K562 (cell line): ENCODE measurements at regions not wholly inside any gene's neighbourhood (a gene's known extent, or its start where the extent isn't known, plus 50 kb on each side); places are given as distances from the start of the nearest gene placed in this dataset.

Source experiments
- ATAC-seq: fragments of 200-7000 bp; cut with Tn5 transposase; 3 replicates; pipeline ENCODE4 v1.9.1; 2020; ENCODE audit warnings: moderate library complexity
- BruUV-seq: library from RNA; stranded (reverse); fragments of 400-500 nt; replicated peaks from 2 replicates; lab custom pipeline; 2021; lab: Mats Ljungman, UMichigan
- CTCF ChIA-PET: fragments of 300-600 bp; formaldehyde crosslinking; extraction: SDS; loops from one replicate; lab custom pipeline; 2021; ENCODE audit warnings: low intra/inter-chr PET ratio; lab: Yijun Ruan, JAX
- POLR2A ChIA-PET: fragments of 300-600, 350-650 bp; sonication (Branson Sonifier 250); formaldehyde crosslinking; extraction: SDS; loops from one replicate; lab custom pipeline; 2021; ENCODE audit warnings: antibody characterized with exemption, inconsistent platforms; lab: Yijun Ruan, JAX
- DNase-seq, 4 experiments: peaks; one replicate each; pipeline versions ENCODE4 v3.0.0 to v3.0.0-alpha.2; 2011 to 2018; ENCODE audit warnings: low spot score in 3 of 4, mixed read lengths in 3 of 4; ENCODE audit errors: extremely low read depth in 1 of 4
- FAIRE-seq: peaks from 2 replicates; lab custom pipeline; 2011; peaks lifted over from hg19 to GRCh38; lab: Jason Lieb, UNC
- H2AFZ ChIP-seq: 2 replicates; pipeline ENCODE4 v1.6.0; 2011; ENCODE audit warnings: low read depth, low read length, control low read depth, inconsistent platforms
- H3K27ac ChIP-seq: fragments of 200-600 bp; 3 replicates; pipeline ENCODE4 v1.8.0; 2011; ENCODE audit warnings: low read depth, mild to moderate bottlenecking, control low read depth, inconsistent platforms, low read length, moderate library complexity, mixed read lengths; ENCODE audit errors: extremely low read depth
- H3K27me3 ChIP-seq, 2 experiments: fragments of 300-600 bp in 1 of 2; 2 replicates in 1 of 2; 3 replicates in 1 of 2; pipeline versions ENCODE4 v1.6.0 to v1.8.0; 2011; ENCODE audit warnings: inconsistent platforms in 2 of 2, low read length in 2 of 2, mild to moderate bottlenecking in 1 of 2, mixed read lengths in 1 of 2, moderate library complexity in 1 of 2; ENCODE audit not compliant: control insufficient read depth in 2 of 2, insufficient read depth in 2 of 2
- H3K36me3 ChIP-seq: fragments of 300-600 bp; 3 replicates; pipeline ENCODE4 v1.8.0; 2011; ENCODE audit warnings: mild to moderate bottlenecking, low read length, inconsistent platforms; ENCODE audit not compliant: control insufficient read depth, insufficient read depth
- H3K4me1 ChIP-seq, 2 experiments: fragments of 200-600 bp in 1 of 2; replicated peaks in 1 of 2; 2 replicates in 1 of 2; 3 replicates in 1 of 2; pipeline versions ENCODE4 v1.5.1 to v1.8.0; 2011; ENCODE audit warnings: inconsistent platforms in 2 of 2, low read length in 2 of 2, mild to moderate bottlenecking in 1 of 2, mixed read lengths in 1 of 2, moderate library complexity in 1 of 2; ENCODE audit not compliant: control insufficient read depth in 2 of 2, insufficient read depth in 2 of 2
- H3K4me2 ChIP-seq: 2 replicates; pipeline ENCODE4 v1.6.1; 2011; ENCODE audit warnings: low read length, control low read depth, inconsistent platforms, mixed read lengths; ENCODE audit not compliant: insufficient read depth
- H3K4me3 ChIP-seq: fragments of 200-600 bp; sonication (generic), shearing (Covaris generic); 2 replicates; pipeline ENCODE4 v1.5.1; 2016; ENCODE audit warnings: control low read depth, inconsistent platforms
- H3K79me2 ChIP-seq: fragments of 200-600 bp; 3 replicates; pipeline ENCODE4 v1.8.0; 2011; ENCODE audit warnings: low read length, inconsistent platforms; ENCODE audit not compliant: control insufficient read depth, insufficient read depth
- H3K9ac ChIP-seq, 2 experiments: 2 replicates each; pipeline versions ENCODE4 v1.6.0 to v1.6.1; 2011; ENCODE audit warnings: low read depth in 2 of 2, low read length in 2 of 2, control low read depth in 1 of 2, inconsistent platforms in 1 of 2, mild to moderate bottlenecking in 1 of 2, mixed read lengths in 1 of 2; ENCODE audit not compliant: insufficient read depth in 1 of 2
- H3K9me1 ChIP-seq: one replicate; pipeline ENCODE4 v1.6.0; 2011; ENCODE audit warnings: inconsistent platforms, mild to moderate bottlenecking, low read length, moderate library complexity; ENCODE audit not compliant: control insufficient read depth, insufficient read depth
- H3K9me3 ChIP-seq: replicated peaks from 2 replicates; pipeline ENCODE4 v1.5.1; 2011; ENCODE audit warnings: low read depth, low read length, inconsistent platforms; ENCODE audit not compliant: control insufficient read depth, insufficient read depth
- H4K20me1 ChIP-seq: replicated peaks from 2 replicates; pipeline ENCODE4 v1.6.1; 2011; ENCODE audit warnings: low read length, inconsistent platforms, mixed read lengths; ENCODE audit not compliant: control insufficient read depth, insufficient read depth
- ARID3A ChIP-seq: IDR thresholded peaks from 2 replicates; pipeline ENCODE4 v1.6.1; 2012; ENCODE audit warnings: low read depth, low read length, improper control_type of control experiment, borderline replicate concordance
- ATF1 ChIP-seq, 2 experiments: fragments of 450-650 bp in 1 of 2; IDR thresholded peaks; 2 replicates each; pipeline ENCODE4 v1.6.1; 2016; ENCODE audit warnings: missing compliant biosample characterization in 1 of 2, missing genetic modification characterization in 1 of 2
- CBFB ChIP-seq: sonication (generic); formaldehyde crosslinking; IDR thresholded peaks from 2 replicates; pipeline ENCODE4 v1.4.0; 2020; ENCODE audit warnings: mild to moderate bottlenecking, missing genetic modification reagents
- CHAMP1 ChIP-seq: fragments of 450-650 bp; IDR thresholded peaks from 2 replicates; pipeline ENCODE4 v1.6.1; 2016; ENCODE audit warnings: mild to moderate bottlenecking
- E2F8 ChIP-seq: fragments of 450-650 bp; IDR thresholded peaks from 2 replicates; pipeline ENCODE4 v1.7.1; 2018; ENCODE audit warnings: mild to moderate bottlenecking, low read depth; ENCODE audit not compliant: partially characterized antibody
- HNRNPUL1 ChIP-seq: fragments of 200-400 bp; formaldehyde crosslinking; IDR thresholded peaks from 2 replicates; pipeline ENCODE4 v1.6.1; 2017; ENCODE audit warnings: low read length
- KDM1A ChIP-seq, 2 experiments: fragments of 450-650 bp; IDR thresholded peaks; 2 replicates each; pipeline ENCODE4 v1.6.1; 2016; ENCODE audit warnings: mild to moderate bottlenecking in 2 of 2
- MCM7 ChIP-seq, 2 experiments: fragments of 450-650 bp; IDR thresholded peaks; 2 replicates each; pipeline ENCODE4 v1.6.1; 2016 to 2018
- MEF2D ChIP-seq: conservative IDR thresholded peaks from 2 replicates; pipeline ENCODE4 v1.6.1; 2016; ENCODE audit warnings: low read depth, missing genetic modification characterization, missing compliant biosample characterization
- SP1 ChIP-seq: sonication (generic); formaldehyde crosslinking; IDR thresholded peaks from 2 replicates; pipeline ENCODE4 v1.8.1; 2022; ENCODE audit warnings: mild to moderate bottlenecking, missing genetic modification reagents
- SPI1 ChIP-seq: IDR thresholded peaks from 2 replicates; pipeline ENCODE4 v1.6.1; 2011; ENCODE audit warnings: low read depth, low read length, control low read depth, borderline replicate concordance
- TOE1 ChIP-seq, 2 experiments: fragments of 450-650 bp in 1 of 2; sonication (generic) in 1 of 2; formaldehyde crosslinking in 1 of 2; IDR thresholded peaks; 2 replicates each; pipeline versions ENCODE4 v1.7.1 to v1.8.0; 2016 to 2022; ENCODE audit warnings: borderline replicate concordance in 2 of 2, mild to moderate bottlenecking in 2 of 2, antibody characterized with exemption in 1 of 2, inconsistent platforms in 1 of 2, low read depth in 1 of 2, missing genetic modification reagents in 1 of 2, moderate library complexity in 1 of 2
- ZC3H4 ChIP-seq: sonication (generic); formaldehyde crosslinking; IDR thresholded peaks from 2 replicates; pipeline ENCODE4 v1.9.0; 2021; ENCODE audit warnings: missing genetic modification reagents, borderline replicate concordance
- ZNF184 ChIP-seq: sonication (generic); formaldehyde crosslinking; IDR thresholded peaks from 2 replicates; pipeline ENCODE4 v1.5.0; 2020; ENCODE audit warnings: missing genetic modification reagents
- WGBS: fragments of 100-300 bp; shearing (Covaris generic); methylation state at CpG from one replicate; pipeline ENCODE4 v1.1.6; 2016; ENCODE audit warnings: low coverage, mixed read lengths; ENCODE audit not compliant: insufficient coverage; ENCODE audit errors: missing lambda C conversion rate; 5-methylcytosine and 5-hydroxymethylcytosine counted together
- in situ Hi-C: fragments of 300-500 bp; cut with MboI; formaldehyde crosslinking; loops from 4 replicates; pipeline ENCODE4 v1.15.0; 2018; ENCODE audit warnings: inconsistent platforms, mixed read lengths
- intact Hi-C: fragments of 100-400 bp; cut with micrococcal nuclease; formaldehyde crosslinking; loops from 2 replicates; pipeline ENCODE4 v1.14.2; 2022

GRCh38 chr18:43578706-43579105 lies 301.4 kb upstream of the SYT4 start:
- no peak overlapping the region for H3K27ac ChIP-seq
- ATAC-seq (no peak), FAIRE-seq (no peak), DNase-seq (no peak)
- H2AFZ ChIP-seq = no peak overlapping the region
- in situ Hi-C loops (no loop called here), intact Hi-C loops (no loop called here)
- CTCF ChIA-PET = no interaction called here
- H3K36me3 ChIP-seq = no peaks in the 10 kb centered on the region
- BruUV-seq = no TSS peak
- H3K4me3 ChIP-seq = no peak overlapping the region
- no peaks in the 10 kb centered on the region for H3K27me3 ChIP-seq
- POLR2A ChIA-PET = no interaction called here
- TF ChIP-seq ZNF184 (CRISPR knock-in tag) = no peak
- TF ChIP-seq KDM1A (IDR thresholded peaks at IDR 0.05) = no peak
- TF ChIP-seq ZC3H4 (CRISPR knock-in tag) = no peak
- TF ChIP-seq MCM7 (IDR thresholded peaks at IDR 0.05) = no peak
- TF ChIP-seq E2F8 = no peak
- no peak for TF ChIP-seq SP1
- TF ChIP-seq MEF2D (tag) = no peak
- no peak for TF ChIP-seq CHAMP1
- no peak for TF ChIP-seq ARID3A
- TF ChIP-seq ATF1 (CRISPR knock-in tag; IDR thresholded peaks at IDR 0.05) = no peak
- no peak for TF ChIP-seq ATF1 (tag; IDR thresholded peaks at IDR 0.05)
- no peak for TF ChIP-seq SPI1
- TF ChIP-seq CBFB (CRISPR knock-in tag) = no peak
- TF ChIP-seq HNRNPUL1 = no peak
- no peak for TF ChIP-seq TOE1 (IDR thresholded peaks at IDR 0.05; ENCODE audit: borderline replicate concordance)
- TF ChIP-seq TOE1 (CRISPR knock-in tag; IDR thresholded peaks at IDR 0.05; ENCODE audit: borderline replicate concordance, low read depth) = no peak
- H3K4me1 ChIP-seq = no peaks in the 10 kb centered on the region
- WGBS = 0% methylated on average over 4 of the region's 4 CpGs
- H4K20me1 ChIP-seq = no peaks in the 10 kb centered on the region
- no peaks in the 10 kb centered on the region for H3K9me3 ChIP-seq
- no peaks in the 10 kb centered on the region for H3K9me1 ChIP-seq
- H3K9ac ChIP-seq = no peak overlapping the region
- H3K4me2 ChIP-seq = no peak overlapping the region
- no peaks in the 10 kb centered on the region for H3K79me2 ChIP-seq
